ENCODE measurements at regions not wholly inside any gene's neighbourhood (a gene's known extent, or its start where the extent isn't known, plus 50 kb on each side); places are given as distances from the start of the nearest gene placed in this dataset.

DNA sequence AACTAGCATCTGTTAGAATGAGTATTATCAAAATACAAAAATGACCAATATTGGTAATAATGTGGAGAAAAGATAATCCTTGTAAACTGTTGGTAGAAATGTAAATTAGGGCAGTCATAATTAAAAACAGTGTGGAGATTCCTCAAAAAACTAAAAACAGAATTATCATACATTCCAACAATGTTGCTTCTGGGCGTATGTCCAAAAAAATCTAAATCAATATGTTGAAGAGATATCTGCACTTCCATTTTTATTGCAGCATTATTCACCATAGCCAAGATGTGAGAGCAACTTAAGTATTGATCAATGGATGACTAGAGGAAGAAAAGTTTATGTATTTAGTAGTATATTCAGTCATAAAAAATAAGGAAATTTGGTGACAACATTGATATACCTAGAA is 59.8 kb upstream of the OR9G4 start (continued):
- TF ChIP-seq, protein P1, sequence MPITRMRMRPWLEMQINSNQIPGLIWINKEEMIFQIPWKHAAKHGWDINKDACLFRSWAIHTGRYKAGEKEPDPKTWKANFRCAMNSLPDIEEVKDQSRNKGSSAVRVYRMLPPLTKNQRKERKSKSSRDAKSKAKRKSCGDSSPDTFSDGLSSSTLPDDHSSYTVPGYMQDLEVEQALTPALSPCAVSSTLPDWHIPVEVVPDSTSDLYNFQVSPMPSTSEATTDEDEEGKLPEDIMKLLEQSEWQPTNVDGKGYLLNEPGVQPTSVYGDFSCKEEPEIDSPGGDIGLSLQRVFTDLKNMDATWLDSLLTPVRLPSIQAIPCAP (CRISPR knock-in tag; IDR thresholded peaks at IDR 0.05): no peak
- TF ChIP-seq ZNF138 (CRISPR knock-in tag; conservative IDR thresholded peaks at IDR 0.05): no peak
- TF ChIP-seq KAT7 (CRISPR knock-in tag; IDR thresholded peaks at IDR 0.05; ENCODE audit: borderline replicate concordance): no peak
- no peak for TF ChIP-seq JAZF1 (CRISPR knock-in tag; IDR thresholded peaks at IDR 0.05)
- no peak for TF ChIP-seq CREB1 (CRISPR knock-in tag; IDR thresholded peaks at IDR 0.05)

DNA sequence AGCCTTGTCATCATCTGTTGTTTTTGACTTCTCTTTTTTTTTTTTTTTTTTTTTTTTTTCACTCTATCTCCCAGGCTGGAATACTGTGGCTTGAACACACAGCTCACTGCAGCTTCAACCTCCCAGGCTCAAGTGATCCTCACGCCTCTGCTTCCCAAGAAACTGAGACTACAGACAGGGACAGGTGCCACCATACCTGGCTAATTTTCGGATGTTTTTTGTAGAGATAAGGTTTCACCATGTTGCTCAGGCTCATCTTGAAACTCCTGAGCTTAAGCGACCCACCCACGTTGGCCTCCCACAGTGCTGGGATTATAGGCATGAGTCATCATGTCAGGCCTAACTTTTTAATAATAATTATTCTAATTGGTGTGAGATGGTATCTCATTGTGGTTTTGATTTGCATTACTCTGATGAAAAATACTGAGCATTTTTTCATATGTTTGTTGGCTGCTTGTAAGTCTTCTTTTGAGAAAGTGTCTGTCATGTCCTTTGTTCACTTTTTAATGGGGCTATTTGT is 51.3 kb upstream of the OR9G4 start:
- TF ChIP-seq ZNF138 (CRISPR knock-in tag; conservative IDR thresholded peaks at IDR 0.05) (no peak), ZNF219 (CRISPR knock-in tag; IDR thresholded peaks at IDR 0.05; ENCODE audit: borderline replicate concordance) (no peak), TCF7 (CRISPR knock-in tag; IDR thresholded peaks at IDR 0.05; ENCODE audit: low read depth) (no peak), JUN (CRISPR knock-in tag; IDR thresholded peaks at IDR 0.05) (no peak), ZNF121 (CRISPR knock-in tag; IDR thresholded peaks at IDR 0.05) (no peak), NR3C1 (CRISPR knock-in tag; conservative IDR thresholded peaks at IDR 0.05; ENCODE audit: low read depth) (no peak), SMAD4 (CRISPR knock-in tag; IDR thresholded peaks at IDR 0.05) (no peak), CBFB (CRISPR knock-in tag; IDR thresholded peaks at IDR 0.05; ENCODE audit: low read depth) (no peak)
- TF ChIP-seq, protein P2, sequence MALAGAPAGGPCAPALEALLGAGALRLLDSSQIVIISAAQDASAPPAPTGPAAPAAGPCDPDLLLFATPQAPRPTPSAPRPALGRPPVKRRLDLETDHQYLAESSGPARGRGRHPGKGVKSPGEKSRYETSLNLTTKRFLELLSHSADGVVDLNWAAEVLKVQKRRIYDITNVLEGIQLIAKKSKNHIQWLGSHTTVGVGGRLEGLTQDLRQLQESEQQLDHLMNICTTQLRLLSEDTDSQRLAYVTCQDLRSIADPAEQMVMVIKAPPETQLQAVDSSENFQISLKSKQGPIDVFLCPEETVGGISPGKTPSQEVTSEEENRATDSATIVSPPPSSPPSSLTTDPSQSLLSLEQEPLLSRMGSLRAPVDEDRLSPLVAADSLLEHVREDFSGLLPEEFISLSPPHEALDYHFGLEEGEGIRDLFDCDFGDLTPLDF (CRISPR knock-in tag; IDR thresholded peaks at IDR 0.05): no peak
- TF ChIP-seq, protein P3, sequence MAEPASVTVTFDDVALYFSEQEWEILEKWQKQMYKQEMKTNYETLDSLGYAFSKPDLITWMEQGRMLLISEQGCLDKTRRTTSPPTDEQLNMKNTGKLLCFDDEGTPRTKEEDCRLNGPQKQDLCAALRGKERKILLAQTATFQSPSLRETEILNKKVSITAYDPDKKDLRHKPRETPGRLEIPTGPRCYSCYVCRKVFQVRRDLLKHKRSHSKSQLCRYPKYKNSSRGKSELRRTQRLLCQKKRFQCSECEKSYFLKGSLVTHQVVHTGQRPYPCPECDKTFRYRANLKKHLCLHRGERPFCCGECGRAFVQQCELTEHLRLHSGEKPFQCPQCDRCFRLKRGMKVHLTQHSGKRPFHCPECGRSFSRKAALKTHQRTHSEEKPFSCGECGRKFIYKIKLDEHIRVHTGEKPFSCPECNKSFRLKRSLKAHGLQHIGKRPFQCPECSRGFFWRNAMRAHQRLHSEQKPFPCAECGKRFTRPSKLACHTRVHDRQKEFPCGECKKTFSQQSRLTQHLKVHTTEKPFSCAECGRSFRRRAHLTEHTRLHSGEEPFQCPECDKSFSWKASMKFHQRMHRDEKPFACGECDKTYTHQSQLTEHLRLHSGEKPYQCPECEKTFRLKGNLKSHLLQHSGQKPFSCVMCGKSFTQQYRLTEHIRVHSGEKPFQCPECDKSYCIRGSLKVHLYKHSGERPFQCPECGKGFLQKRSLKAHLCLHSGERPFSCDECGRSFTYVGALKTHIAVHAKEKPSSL (CRISPR knock-in tag; conservative IDR thresholded peaks at IDR 0.05): no peak
- TF ChIP-seq, protein P1 (CRISPR knock-in tag; IDR thresholded peaks at IDR 0.05): no peak
- TF ChIP-seq, protein P4, sequence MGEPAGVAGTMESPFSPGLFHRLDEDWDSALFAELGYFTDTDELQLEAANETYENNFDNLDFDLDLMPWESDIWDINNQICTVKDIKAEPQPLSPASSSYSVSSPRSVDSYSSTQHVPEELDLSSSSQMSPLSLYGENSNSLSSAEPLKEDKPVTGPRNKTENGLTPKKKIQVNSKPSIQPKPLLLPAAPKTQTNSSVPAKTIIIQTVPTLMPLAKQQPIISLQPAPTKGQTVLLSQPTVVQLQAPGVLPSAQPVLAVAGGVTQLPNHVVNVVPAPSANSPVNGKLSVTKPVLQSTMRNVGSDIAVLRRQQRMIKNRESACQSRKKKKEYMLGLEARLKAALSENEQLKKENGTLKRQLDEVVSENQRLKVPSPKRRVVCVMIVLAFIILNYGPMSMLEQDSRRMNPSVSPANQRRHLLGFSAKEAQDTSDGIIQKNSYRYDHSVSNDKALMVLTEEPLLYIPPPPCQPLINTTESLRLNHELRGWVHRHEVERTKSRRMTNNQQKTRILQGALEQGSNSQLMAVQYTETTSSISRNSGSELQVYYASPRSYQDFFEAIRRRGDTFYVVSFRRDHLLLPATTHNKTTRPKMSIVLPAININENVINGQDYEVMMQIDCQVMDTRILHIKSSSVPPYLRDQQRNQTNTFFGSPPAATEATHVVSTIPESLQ (CRISPR knock-in tag; IDR thresholded peaks at IDR 0.05): no peak
- TF ChIP-seq, protein P5, sequence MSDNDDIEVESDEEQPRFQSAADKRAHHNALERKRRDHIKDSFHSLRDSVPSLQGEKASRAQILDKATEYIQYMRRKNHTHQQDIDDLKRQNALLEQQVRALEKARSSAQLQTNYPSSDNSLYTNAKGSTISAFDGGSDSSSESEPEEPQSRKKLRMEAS (CRISPR knock-in tag; IDR thresholded peaks at IDR 0.05): no peak
- TF ChIP-seq, protein P6, sequence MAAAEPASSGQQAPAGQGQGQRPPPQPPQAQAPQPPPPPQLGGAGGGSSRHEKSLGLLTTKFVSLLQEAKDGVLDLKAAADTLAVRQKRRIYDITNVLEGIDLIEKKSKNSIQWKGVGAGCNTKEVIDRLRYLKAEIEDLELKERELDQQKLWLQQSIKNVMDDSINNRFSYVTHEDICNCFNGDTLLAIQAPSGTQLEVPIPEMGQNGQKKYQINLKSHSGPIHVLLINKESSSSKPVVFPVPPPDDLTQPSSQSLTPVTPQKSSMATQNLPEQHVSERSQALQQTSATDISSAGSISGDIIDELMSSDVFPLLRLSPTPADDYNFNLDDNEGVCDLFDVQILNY (CRISPR knock-in tag; IDR thresholded peaks at IDR 0.05): no peak
- TF ChIP-seq, protein P7, sequence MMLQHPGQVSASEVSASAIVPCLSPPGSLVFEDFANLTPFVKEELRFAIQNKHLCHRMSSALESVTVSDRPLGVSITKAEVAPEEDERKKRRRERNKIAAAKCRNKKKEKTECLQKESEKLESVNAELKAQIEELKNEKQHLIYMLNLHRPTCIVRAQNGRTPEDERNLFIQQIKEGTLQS (CRISPR knock-in tag; conservative IDR thresholded peaks at IDR 0.05): no peak
- DNase-seq (ENCODE audit: low spot score) (no peak), ATAC-seq (no peak)
- no peaks in the 10 kb centered on the region; the same call in 1 of the 2 replicates for H3K27me3 Mint-ChIP-seq (ENCODE audit: low read depth)
- ChIA-PET POLR2A (no interaction called here), CTCF (no interaction called here)
- H3K36me3 Mint-ChIP-seq: peaks cover 2% of the 10 kb centered on the region; the same call in 1 of the 2 replicates
- peaks cover 35% of the 10 kb centered on the region for H3K9me3 Mint-ChIP-seq
- H3K4me1 Mint-ChIP-seq: peaks cover 7% of the 10 kb centered on the region
- H3K27ac Mint-ChIP-seq: no peak overlapping the region
- no peak overlapping the region for H3K4me3 Mint-ChIP-seq
